ENCODE measurements at regions not wholly inside any gene's neighbourhood (a gene's known extent, or its start where the extent isn't known, plus 50 kb on each side); places are given as distances from the start of the nearest gene placed in this dataset.

DNA sequence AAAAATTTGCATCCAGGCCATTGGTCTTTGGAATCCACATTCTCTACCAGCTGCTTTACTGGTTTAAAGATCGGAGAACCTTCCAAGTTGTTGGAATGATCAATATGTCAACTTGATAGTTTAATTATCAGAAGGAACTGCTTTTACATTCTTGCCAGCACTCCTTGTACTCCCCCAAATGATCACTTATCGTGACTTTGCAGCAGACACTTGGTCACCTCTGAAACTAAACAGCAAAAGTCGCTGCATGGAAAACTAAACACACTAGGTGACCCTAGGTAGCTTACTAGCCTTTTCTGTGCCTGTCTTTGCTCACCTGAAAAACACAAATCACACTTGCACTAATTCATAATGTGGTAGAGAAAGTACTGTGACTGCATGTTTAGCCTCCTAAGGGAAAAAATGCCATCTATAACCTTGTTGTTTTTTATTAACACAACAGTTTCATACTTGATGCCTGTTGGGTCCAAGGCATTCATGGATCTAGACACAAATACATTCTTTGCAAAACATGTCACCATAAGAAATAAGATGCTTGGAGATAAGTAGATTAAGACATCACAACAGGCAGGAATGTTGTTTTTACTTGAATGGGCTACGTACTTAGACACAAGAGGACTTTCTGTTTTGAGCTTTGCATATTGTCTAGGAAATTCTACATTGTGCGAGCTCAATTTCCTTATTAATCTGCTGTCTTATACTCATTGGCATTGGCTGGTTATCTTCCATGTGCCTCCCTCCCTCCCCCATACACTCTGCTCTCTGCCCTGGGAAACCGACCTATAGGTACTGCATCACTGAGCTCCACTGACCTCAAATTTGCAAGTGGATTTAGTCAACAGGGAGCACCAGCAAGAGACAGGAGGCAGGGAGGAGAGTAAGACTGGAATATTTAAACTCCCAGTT is 219.1 kb upstream of the STK17B start:
- DNase-seq (ENCODE audit: low read depth in 2 of 2) = no peak

- no peak for DNase-seq (ENCODE audit: low read depth in 2 of 2)
Measured at GRCh38 chr2:196391149-196391479, 219.7 kb upstream of the STK17B start.

GRCh38 chr2:196399096-196399495 is 227.7 kb upstream of the STK17B start:
- peak in 1 of 2 experiments; percentile 24 for DNase-seq (ENCODE audit: low read depth in 2 of 2)

DNA sequence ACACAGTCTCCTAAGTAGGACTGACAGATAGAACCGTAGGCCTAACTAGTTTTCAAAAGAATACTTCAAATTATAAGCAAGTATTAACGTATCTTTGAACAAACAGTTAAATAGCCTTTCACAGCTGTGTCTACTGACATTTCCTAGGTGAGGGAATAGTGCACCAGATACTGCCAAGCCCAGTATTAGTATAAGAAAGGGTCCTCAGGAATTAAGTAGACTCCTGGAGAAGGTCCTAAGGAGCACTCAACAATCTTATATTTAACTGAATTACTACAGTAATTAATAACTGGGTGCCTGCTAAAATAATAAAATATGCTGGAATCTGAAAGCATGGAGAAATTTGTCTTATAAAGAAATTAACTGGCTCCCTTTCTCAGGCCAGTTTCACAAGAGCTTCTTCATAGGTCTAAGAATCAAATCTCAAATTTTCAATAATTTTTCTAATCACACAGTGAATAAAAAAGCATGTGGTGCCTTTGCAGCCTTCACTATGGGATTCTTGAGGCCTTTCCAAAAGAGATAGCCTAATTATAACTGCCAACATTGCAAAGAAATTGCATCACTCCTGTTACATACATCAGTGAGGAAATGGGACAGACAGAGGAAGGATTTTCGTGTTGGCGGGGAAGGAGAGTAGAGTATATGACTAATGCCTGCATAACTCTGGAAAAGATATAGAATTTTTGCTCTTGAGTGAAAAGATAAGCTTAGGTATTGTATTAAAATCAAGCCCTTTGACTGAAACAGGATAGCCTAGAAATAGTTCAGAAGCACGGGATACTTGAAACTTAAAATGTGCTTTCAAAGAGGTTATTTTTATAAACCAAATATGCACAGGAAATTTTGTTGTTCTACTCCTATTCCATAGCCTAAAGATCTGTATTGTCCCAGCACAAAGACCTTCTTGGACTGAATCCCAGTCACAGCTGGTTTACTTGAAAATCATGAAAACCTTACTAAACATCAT is 228.6 kb upstream of the STK17B start:
- DNase-seq (ENCODE audit: low read depth in 2 of 2) = peak; percentile 94 to 96

- DNase-seq (ENCODE audit: low read depth in 2 of 2) = peak; percentile 39 to 44
Measured at GRCh38 chr2:196403471-196403870, 232.1 kb upstream of the STK17B start.

GRCh38 chr2:196404276-196404675 is 232.9 kb upstream of the STK17B start:
- DNase-seq (ENCODE audit: low read depth in 2 of 2) = no peak

- DNase-seq (ENCODE audit: low read depth in 2 of 2) = no peak
Measured at GRCh38 chr2:196407675-196408264, 231.7 kb upstream of the CCDC150 start.

GRCh38 chr2:196409376-196409775 is 230.1 kb upstream of the CCDC150 start:
- no peak for DNase-seq (ENCODE audit: low read depth in 2 of 2)

- no peak for DNase-seq (ENCODE audit: low read depth in 2 of 2)
Measured at GRCh38 chr2:196410008-196410407, 229.5 kb upstream of the CCDC150 start.

- DNase-seq (ENCODE audit: low read depth in 2 of 2) = no peak
Measured at GRCh38 chr2:196413821-196414274, 225.7 kb upstream of the CCDC150 start.

GRCh38 chr2:196415384-196415783 is 224.1 kb upstream of the CCDC150 start:
- no peak for DNase-seq (ENCODE audit: low read depth in 2 of 2)

- DNase-seq (ENCODE audit: low read depth in 2 of 2) = no peak
Measured at GRCh38 chr2:196420143-196420542, 219.4 kb upstream of the CCDC150 start.

DNA sequence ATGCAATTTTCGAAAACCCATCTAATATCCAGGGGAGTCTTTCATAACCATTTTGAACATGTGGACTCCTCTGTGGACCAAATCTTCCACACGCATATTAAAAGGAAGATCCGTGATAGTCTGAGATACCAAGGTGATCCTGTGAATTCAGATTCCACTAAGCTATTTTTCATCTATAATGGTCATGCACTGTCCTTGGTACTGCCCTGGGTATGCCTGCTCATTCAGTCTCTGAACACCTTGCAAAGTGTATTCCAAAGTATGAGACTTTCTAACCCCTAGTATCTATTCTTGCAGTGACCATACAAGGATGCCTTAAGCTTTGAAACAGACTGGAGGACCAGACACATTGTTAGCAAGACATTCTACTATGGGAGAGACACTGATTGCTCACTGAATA is 217.6 kb upstream of the CCDC150 start:
- no peak for DNase-seq (ENCODE audit: low read depth in 2 of 2)

DNA sequence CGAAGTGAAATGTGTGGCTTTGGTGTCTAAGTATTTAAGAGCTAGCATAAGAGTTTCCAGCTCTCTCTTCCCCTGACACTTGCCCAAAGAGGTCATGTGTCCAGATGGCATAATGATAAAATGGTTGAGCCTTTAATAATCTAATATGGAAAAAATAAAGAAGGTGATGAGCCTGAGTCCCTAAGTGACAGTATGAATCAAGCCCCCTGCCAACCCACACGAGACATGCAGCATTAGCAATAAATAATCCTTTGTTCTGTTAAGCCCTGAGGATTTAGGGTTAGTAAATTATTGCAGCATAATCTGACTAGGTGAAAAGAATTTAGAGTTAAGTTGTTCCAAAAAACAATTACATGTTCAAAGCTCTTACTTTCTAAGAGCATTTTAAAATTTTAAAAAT is 217.2 kb upstream of the CCDC150 start:
- no peak for DNase-seq (ENCODE audit: low read depth in 2 of 2)

DNA sequence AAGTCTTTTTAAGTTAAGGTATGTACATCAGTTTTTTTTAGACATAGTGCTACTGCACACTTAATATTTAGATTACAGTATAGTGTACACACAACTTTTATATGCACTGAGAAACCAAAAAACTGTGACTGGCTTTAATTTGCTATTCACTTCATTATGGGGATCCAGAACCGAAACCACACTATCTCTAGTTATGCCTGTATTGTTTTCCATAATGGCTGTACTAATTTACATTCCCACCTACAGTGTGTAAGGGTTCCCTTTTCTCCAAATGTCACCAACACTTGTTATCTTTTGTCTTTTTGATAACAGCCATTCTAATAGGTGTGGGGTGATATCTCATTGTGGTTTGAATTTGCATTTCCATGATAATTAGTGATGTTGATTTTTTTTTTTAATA is 213.4 kb upstream of the CCDC150 start:
- DNase-seq (ENCODE audit: low read depth in 2 of 2) = no peak

GRCh38 chr2:196427986-196428634 is 211.4 kb upstream of the CCDC150 start:
- no peak for DNase-seq (ENCODE audit: low read depth in 2 of 2)

DNA sequence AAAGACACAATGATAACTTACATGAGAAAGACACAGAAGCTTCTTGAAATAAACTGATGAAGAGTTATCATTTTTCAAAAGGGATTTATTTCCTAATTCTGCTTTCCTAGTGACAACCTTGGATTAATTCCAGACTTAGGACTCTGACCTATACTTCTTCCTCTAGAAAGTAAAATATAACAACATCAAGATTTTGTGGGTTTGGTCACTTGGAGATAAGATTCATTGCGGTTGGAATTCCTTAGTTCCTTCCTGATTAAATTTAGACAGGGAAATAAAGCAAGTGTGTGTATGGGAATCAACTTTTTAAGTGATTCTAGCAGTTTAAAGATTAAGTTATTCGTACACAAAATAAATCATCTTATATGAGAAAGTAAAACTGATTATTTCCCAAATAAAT is 208.4 kb upstream of the CCDC150 start:
- DNase-seq (ENCODE audit: low read depth in 2 of 2) = no peak

GRCh38 chr2:196431957-196432356 is 207.6 kb upstream of the CCDC150 start:
- DNase-seq (ENCODE audit: low read depth in 2 of 2) = no peak

GRCh38 chr2:196433116-196433515 is 206.4 kb upstream of the CCDC150 start:
- no peak for DNase-seq (ENCODE audit: low read depth in 2 of 2)

DNA sequence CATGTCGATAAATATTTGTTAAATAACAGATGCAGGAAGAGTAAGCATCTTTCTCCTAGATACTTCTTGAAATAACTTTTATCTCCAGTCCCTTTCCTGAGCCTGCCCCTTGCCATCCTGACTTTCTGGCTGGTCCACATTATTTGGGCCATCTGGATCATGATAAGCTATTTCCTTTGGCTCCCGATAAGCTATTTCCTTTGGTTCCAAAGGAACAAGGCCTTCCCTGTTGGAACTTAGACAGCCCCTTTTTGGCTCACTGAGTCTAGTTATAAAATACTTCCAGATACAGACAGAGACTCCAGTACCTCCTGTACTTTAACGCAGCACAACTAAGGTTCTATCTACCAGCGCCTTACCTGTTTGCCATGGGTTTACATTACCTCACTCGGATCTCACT is 205.3 kb upstream of the CCDC150 start:
- DNase-seq (ENCODE audit: low read depth in 2 of 2) = no peak

DNA sequence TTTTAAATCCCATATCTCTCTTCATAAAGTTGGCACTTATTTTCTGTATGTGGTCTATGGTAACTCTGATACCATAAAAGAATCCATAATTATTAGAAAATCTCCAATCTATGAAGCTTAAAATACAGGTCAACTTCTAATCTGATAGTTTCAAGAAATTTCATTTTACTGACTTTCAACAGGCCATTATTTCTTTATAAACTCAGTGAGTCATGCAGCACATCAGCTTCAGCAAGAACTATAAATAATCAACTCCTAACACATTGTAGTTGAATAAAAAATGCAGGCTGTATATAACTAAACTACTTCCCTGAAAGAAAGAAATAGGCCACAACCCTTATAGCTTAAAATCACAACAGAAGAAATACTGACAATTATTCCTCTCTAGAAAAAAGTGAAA is 204.3 kb upstream of the CCDC150 start:
- DNase-seq (ENCODE audit: low read depth in 2 of 2) = peak in 1 of 2 experiments; percentile 10

DNA sequence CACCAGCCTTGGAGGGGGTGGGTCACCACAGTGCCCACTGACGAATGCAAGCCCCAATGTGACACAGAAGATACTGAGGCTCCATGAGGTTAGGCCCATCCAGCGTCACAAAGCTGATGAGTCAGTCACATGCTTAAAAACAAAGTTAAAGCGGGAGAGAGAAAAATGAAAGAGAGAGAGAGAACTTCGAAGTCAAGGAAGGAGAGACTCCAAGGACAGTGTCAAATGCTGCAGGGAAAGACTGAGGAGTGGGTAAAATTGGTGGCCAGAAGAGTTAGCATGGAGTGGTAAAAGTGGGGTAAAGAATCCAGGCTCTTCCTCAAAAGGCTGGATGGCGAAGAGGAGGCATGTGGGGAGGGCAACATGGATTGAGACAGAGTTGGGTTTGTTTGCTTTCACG is 201.9 kb upstream of the CCDC150 start:
- DNase-seq (ENCODE audit: low read depth in 2 of 2) = no peak

Data from fibroblast of skin of left quadriceps (primary cell).